Fibroblast of lung (primary cell): ENCODE measurements at regions not wholly inside any gene's neighbourhood (a gene's known extent, or its start where the extent isn't known, plus 50 kb on each side); places are given as distances from the start of the nearest gene placed in this dataset.
A peak's percentile ranks its signal among the peaks of the same experiment; 100 is the strongest.
"Not testable (repeated sequence)": the region's sequence is repeated elsewhere in the genome, so short reads cannot be mapped to it uniquely, and the experiment has no call there.

Source experiments
- DNase-seq, 2 donors: peaks; one replicate each; pipeline versions ENCODE4 v3.0.0 to v3.0.0-alpha.2; 2010; ENCODE audit warnings: low read depth in 2 of 2
- H2AFZ ChIP-seq: 2 replicates; pipeline ENCODE4 v1.5.1; 2012; ENCODE audit warnings: low read length, control low read depth, inconsistent platforms
- H3K27ac ChIP-seq: 2 replicates; pipeline ENCODE4 v1.5.1; 2011; ENCODE audit warnings: low read length, control low read depth; ENCODE audit not compliant: insufficient read depth
- H3K27me3 ChIP-seq: 2 replicates; pipeline ENCODE4 v1.5.1; 2011; ENCODE audit warnings: mild to moderate bottlenecking, low read length; ENCODE audit not compliant: control insufficient read depth, insufficient read depth
- H3K36me3 ChIP-seq: 2 replicates; pipeline ENCODE4 v1.5.1; 2011; ENCODE audit warnings: low read length; ENCODE audit not compliant: control insufficient read depth, insufficient read depth
- H3K4me1 ChIP-seq: 2 replicates; pipeline ENCODE4 v1.5.1; 2011; ENCODE audit warnings: low read length; ENCODE audit not compliant: control insufficient read depth, insufficient read depth; ENCODE audit errors: extremely low read depth
- H3K4me2 ChIP-seq: 2 replicates; pipeline ENCODE4 v1.5.1; 2011; ENCODE audit warnings: low read length, control low read depth; ENCODE audit not compliant: insufficient read depth; ENCODE audit errors: extremely low read depth
- H3K4me3 ChIP-seq, 4 experiments: fragments of 200-600 bp in 1 of 4; sonication (generic) in 1 of 4; replicated peaks in 1 of 4; 2 replicates each; pipeline ENCODE4 v1.5.1; 2011 to 2016; ENCODE audit warnings: low read length in 4 of 4, low read depth in 3 of 4, mild to moderate bottlenecking in 3 of 4, control low read depth in 2 of 4, inconsistent platforms in 1 of 4, mixed read lengths in 1 of 4; ENCODE audit not compliant: insufficient read depth in 1 of 4; ENCODE audit errors: control extremely low read depth in 1 of 4
- H3K79me2 ChIP-seq: 2 replicates; pipeline ENCODE4 v1.5.1; 2012; ENCODE audit warnings: mild to moderate bottlenecking, low read length, inconsistent platforms; ENCODE audit not compliant: control insufficient read depth, insufficient read depth
- H3K9ac ChIP-seq: 2 replicates; pipeline ENCODE4 v1.5.1; 2011; ENCODE audit warnings: mild to moderate bottlenecking, low read length, control low read depth; ENCODE audit not compliant: insufficient read depth
- H3K9me3 ChIP-seq: 2 replicates; pipeline ENCODE4 v1.5.1; 2012; ENCODE audit warnings: low read depth, low read length; ENCODE audit not compliant: control insufficient read depth, insufficient read depth
- H4K20me1 ChIP-seq: 2 replicates; pipeline ENCODE4 v1.5.1; 2011; ENCODE audit warnings: low read length; ENCODE audit not compliant: control insufficient read depth, insufficient read depth; ENCODE audit errors: extremely low read depth
- EZH2 ChIP-seq: IDR thresholded peaks from 2 replicates; pipeline ENCODE4 v1.5.1; 2012; ENCODE audit warnings: low read length, control low read depth, mild to moderate bottlenecking; ENCODE audit errors: missing control alignments
- TF ChIP-seq, protein P1 (sequence below), 2 donors: IDR thresholded peaks in 1 of 2; conservative IDR thresholded peaks in 1 of 2; 1 replicate in 1 of 2; 2 replicates in 1 of 2; pipeline ENCODE4 v1.5.1; 2011 to 2012; ENCODE audit warnings: low read length in 2 of 2, control low read depth in 1 of 2, inconsistent platforms in 1 of 2, low read depth in 1 of 2, mild to moderate bottlenecking in 1 of 2

- no peak overlapping the region for H3K27ac ChIP-seq
- H4K20me1 ChIP-seq: no peaks in the 10 kb centered on the region
- TF ChIP-seq, protein P1, sequence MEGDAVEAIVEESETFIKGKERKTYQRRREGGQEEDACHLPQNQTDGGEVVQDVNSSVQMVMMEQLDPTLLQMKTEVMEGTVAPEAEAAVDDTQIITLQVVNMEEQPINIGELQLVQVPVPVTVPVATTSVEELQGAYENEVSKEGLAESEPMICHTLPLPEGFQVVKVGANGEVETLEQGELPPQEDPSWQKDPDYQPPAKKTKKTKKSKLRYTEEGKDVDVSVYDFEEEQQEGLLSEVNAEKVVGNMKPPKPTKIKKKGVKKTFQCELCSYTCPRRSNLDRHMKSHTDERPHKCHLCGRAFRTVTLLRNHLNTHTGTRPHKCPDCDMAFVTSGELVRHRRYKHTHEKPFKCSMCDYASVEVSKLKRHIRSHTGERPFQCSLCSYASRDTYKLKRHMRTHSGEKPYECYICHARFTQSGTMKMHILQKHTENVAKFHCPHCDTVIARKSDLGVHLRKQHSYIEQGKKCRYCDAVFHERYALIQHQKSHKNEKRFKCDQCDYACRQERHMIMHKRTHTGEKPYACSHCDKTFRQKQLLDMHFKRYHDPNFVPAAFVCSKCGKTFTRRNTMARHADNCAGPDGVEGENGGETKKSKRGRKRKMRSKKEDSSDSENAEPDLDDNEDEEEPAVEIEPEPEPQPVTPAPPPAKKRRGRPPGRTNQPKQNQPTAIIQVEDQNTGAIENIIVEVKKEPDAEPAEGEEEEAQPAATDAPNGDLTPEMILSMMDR (conservative IDR thresholded peaks at IDR 0.05 in 1 of 2, IDR thresholded peaks at IDR 0.05 in 1 of 2; ENCODE audit: low read depth in 1 of 2, low read length in 2 of 2): no peak
- no peak for TF ChIP-seq EZH2
- H3K4me2 ChIP-seq: no peak overlapping the region
- no peak overlapping the region for H3K9ac ChIP-seq
- H3K36me3 ChIP-seq: no peaks in the 10 kb centered on the region
- H3K4me1 ChIP-seq: peaks cover 2% of the 10 kb centered on the region
- no peaks in the 10 kb centered on the region for H3K79me2 ChIP-seq
- H3K9me3 ChIP-seq: no peaks in the 10 kb centered on the region
- H3K27me3 ChIP-seq: peaks cover 6% of the 10 kb centered on the region
- DNase-seq: no peak
- H3K4me3 ChIP-seq: no peak overlapping the region
- no peak overlapping the region for H2AFZ ChIP-seq
These were observed 551.4 kb downstream of the ETS1 start for GRCh38 chr11:128036006-128036405.

DNA sequence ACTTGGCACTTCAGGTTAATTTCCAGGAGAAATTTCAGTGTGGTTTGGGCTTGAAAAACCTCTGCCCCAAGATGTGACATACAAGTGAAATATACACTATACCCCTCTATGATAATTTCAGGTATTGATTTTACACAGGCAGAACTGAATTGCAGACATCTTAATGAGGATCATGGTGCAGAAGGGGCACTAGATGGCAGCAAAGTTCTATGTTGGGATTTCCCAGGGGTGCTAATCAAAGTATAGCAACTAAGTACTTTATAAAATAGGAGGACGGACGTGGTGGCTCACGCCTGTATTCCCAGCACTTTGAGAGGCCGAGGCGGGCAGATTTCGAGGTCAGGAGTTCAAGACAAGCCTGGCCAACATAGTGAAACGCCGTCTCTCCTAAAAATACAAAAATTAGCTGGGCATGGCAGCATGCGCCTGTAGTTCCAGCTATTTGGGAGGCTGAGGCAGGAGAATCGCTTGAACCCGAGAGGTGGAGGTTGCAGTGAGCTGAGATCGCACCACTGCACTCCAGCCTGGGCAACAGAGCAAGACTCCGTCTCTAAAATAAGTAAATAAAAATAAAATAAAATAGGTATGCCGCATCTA, 555.7 kb downstream of the ETS1 start:
- not testable (repeated sequence) for H3K4me2 ChIP-seq, H3K4me1 ChIP-seq, H2AFZ ChIP-seq

DNA sequence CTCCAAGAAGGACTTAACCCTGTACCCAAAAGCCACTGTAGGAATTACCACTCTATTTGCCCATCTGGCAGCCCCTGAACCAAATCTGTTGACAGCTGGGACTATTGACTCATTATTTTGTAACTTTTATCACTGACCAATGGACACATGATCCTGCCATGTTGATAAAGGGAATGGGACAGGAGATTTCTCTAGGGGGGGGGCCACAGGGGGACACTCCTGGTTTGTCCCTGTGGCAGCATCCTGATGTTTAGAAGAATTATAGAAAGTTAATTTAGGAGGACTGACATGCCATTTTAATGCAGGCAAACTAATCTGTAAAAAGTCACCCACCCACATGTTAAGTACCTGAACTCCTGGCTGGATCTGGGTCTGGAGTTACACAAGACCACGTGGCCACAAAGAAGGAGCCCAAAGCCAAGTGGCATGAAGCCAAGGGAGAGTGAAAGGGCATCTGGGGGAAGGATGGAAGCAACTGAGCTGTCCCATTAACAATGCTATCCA, 558.1 kb downstream of the ETS1 start:
- DNase-seq: peak in 1 of 2 donors; percentile 38
- no peak for TF ChIP-seq EZH2
- TF ChIP-seq, protein P1 (conservative IDR thresholded peaks at IDR 0.05 in 1 of 2, IDR thresholded peaks at IDR 0.05 in 1 of 2; ENCODE audit: low read depth in 1 of 2, low read length in 2 of 2): no peak
- no peaks in the 10 kb centered on the region for H3K9me3 ChIP-seq

More for the DNA sequence above, 555.7 kb downstream of the ETS1 start:
- H3K9ac ChIP-seq, H3K27ac ChIP-seq, H3K79me2 ChIP-seq, H3K4me3 ChIP-seq, H3K9me3 ChIP-seq, H3K27me3 ChIP-seq, H4K20me1 ChIP-seq, H3K36me3 ChIP-seq: not testable (repeated sequence)
- TF ChIP-seq, protein P1 (conservative IDR thresholded peaks at IDR 0.05 in 1 of 2, IDR thresholded peaks at IDR 0.05 in 1 of 2; ENCODE audit: low read depth in 1 of 2, low read length in 2 of 2): peak; percentile 82 to 90
- DNase-seq: peak; percentile 68 to 84

More for the DNA sequence above, 558.1 kb downstream of the ETS1 start:
- Histone ChIP-seq H3K4me1 (no peaks in the 10 kb centered on the region), H3K27me3 (no peaks in the 10 kb centered on the region), H3K4me3 (no peak overlapping the region), H4K20me1 (no peaks in the 10 kb centered on the region), H3K4me2 (no peak overlapping the region), H2AFZ (no peak overlapping the region), H3K79me2 (no peaks in the 10 kb centered on the region), H3K9ac (no peak overlapping the region), H3K27ac (no peak overlapping the region), H3K36me3 (no peaks in the 10 kb centered on the region)
